NCI-H146 treated with DMSO at 0.1 percent for 48 hours (cell line): ENCODE measurements at regions not wholly inside any gene's neighbourhood (a gene's known extent, or its start where the extent isn't known, plus 50 kb on each side); places are given as distances from the start of the nearest gene placed in this dataset.

Experiments used
- DNase-seq: peaks from one replicate; lab custom pipeline; 2025; ENCODE audit not compliant: unreplicated experiment; lab: John Stamatoyannopoulos, UW

- DNase-seq, result no peak
These were observed 54.1 kb upstream of the SPATA13 start for GRCh38 chr13:24106429-24106828.

DNA sequence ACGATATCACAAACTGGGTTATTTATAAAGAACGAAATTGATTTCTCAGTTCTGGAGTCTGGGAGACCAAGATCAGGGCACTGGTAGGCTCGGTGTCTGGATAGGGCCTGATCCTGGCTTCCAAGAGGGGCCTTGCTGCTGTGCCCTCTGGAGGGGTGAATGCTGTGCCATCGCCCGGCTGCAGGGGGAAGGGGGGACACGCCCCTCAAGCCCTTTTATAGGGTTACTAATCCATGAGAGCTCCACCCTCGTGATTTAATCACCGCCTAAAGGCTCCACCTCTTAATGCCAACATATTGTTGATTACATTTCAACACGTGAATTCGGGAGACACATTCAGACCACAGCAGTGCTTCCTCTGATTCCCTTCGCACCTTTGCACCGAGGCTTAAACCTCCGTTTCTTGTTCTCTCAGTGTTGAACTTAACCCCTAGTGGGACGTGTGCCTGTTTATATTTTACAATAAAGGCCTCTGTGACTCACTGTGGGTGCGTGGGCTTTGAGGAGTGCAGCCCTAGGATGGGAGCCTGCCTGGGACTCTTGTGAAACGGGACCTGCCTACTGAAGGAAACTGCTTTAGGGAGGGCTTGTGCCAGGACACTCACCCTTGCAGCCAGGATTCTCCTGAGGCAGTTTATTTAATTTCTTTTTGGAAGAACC is 52.4 kb upstream of the SPATA13 start:
- no peak for DNase-seq

GRCh38 chr13:24108615-24108965 is 51.9 kb upstream of the SPATA13 start:
- no peak for DNase-seq

- DNase-seq, result no peak
These were observed 50.5 kb upstream of the SPATA13 start for GRCh38 chr13:24110011-24110410.
